ENCODE measurements at regions not wholly inside any gene's neighbourhood (a gene's known extent, or its start where the extent isn't known, plus 50 kb on each side); places are given as distances from the start of the nearest gene placed in this dataset.
"Not testable (repeated sequence)": the region's sequence is repeated elsewhere in the genome, so short reads cannot be mapped to it uniquely, and the experiment has no call there.

DNA sequence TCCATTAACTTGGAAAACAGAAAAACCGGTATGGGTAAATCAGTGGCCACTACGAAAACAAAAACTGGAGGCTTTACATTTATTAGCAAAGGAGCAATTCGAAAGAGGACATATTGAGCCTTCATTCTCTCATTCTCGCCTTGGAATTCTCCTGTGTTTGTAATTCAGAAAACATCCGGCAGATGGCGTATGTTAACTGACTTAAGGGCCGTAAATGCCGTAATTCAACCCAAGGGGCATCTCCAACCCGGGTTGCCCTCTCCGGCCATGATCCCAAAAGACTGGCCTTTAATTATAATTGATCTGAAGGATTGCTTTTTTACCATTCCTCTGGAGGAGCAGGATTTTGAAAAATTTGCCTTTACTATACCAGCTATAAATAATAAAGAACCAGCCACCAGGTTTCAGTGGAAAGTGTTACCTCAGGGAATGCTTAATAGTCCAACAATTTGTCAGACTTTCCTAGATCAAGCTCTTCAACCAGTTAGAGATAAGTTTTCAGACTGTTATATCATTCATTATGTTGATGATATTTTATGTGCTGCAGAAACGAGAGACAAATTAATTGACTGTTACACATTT is 160.9 kb downstream of the GPX5 start:
- H3K27me3 ChIP-seq (ENCODE audit: control insufficient read depth, insufficient read depth, low read length); H3K4me3 ChIP-seq (ENCODE audit: low read depth, low read length); H3K36me3 ChIP-seq (ENCODE audit: control insufficient read depth, insufficient read depth, low read length); FAIRE-seq: not testable (repeated sequence)
- peak; percentile 69 for DNase-seq (ENCODE audit: low read depth)
- TF ChIP-seq, protein P1, sequence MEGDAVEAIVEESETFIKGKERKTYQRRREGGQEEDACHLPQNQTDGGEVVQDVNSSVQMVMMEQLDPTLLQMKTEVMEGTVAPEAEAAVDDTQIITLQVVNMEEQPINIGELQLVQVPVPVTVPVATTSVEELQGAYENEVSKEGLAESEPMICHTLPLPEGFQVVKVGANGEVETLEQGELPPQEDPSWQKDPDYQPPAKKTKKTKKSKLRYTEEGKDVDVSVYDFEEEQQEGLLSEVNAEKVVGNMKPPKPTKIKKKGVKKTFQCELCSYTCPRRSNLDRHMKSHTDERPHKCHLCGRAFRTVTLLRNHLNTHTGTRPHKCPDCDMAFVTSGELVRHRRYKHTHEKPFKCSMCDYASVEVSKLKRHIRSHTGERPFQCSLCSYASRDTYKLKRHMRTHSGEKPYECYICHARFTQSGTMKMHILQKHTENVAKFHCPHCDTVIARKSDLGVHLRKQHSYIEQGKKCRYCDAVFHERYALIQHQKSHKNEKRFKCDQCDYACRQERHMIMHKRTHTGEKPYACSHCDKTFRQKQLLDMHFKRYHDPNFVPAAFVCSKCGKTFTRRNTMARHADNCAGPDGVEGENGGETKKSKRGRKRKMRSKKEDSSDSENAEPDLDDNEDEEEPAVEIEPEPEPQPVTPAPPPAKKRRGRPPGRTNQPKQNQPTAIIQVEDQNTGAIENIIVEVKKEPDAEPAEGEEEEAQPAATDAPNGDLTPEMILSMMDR (IDR thresholded peaks at IDR 0.05; ENCODE audit: insufficient read depth, low read length, severe bottlenecking) = peak; percentile 53

GRCh38 chr6:28687309-28687981 is 161.8 kb downstream of the GPX5 start:
- DNase-seq (ENCODE audit: low read depth) = peak; percentile 32
- H3K27me3 ChIP-seq (ENCODE audit: control insufficient read depth, insufficient read depth, low read length); FAIRE-seq; H3K36me3 ChIP-seq (ENCODE audit: control insufficient read depth, insufficient read depth, low read length); H3K4me3 ChIP-seq (ENCODE audit: low read depth, low read length): not testable (repeated sequence)

DNA sequence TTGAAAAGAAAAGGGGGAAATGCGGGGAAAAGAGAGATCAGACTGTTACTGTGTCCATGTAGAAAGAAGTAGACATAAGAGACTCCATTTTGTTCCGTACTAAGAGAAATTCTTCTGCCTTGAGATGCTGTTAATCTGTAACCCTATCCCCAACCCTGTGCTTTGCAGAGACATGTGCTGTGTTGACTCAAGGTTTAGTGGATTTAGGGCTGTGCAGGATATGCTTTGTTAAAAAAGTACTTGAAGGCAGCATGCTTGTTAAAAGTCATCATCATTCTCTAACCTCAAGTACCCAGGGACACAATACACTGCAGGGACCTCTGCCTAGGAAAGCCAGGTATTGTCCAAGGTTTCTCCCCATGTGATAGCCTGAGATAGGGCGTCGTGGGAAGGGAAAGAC is 166.3 kb downstream of the GPX5 start:
- not testable (repeated sequence) for H3K36me3 ChIP-seq (ENCODE audit: control insufficient read depth, insufficient read depth, low read length); H3K4me3 ChIP-seq (ENCODE audit: low read depth, low read length); FAIRE-seq; H3K27me3 ChIP-seq (ENCODE audit: control insufficient read depth, insufficient read depth, low read length)
- DNase-seq (ENCODE audit: low read depth) = peak; percentile 77

DNA sequence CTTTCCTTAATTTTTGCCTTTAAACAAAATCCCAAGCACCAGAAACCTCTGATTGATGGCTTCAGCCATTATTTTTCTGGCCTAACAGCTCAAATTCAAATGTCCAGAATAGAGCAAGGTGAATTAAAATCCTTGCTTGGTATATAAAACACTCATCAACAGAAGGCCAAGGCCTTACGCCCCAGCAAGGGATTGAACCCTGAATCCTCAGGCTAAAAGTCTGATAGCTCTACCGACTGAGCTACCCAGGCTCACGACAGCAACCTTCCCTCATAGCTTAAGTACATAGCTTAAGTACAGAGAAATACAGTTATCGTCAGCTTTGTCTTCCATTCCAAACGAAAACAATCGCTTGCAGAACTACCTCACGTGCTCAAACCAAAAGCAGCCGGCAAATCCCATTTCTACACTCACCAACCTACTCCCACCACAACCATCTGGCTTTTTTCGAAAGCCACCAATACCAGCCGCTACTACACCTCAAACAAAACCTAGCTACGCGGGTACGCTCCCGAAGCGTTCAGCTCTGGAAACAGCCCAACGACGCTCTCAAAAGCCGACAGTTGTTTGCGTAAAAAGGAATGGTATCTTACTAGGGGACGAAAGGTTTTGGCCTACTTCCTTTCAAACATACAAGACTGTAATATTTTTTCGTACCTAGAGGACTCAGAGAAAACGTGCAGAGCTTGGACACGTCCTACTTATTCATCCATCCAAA is 167.5 kb downstream of the GPX5 start:
- DNase-seq (ENCODE audit: low read depth) (no peak), FAIRE-seq (no peak)
- H3K36me3 ChIP-seq (ENCODE audit: control insufficient read depth, insufficient read depth, low read length) = no peaks in the 10 kb centered on the region
- TF ChIP-seq, protein P1 (IDR thresholded peaks at IDR 0.05; ENCODE audit: insufficient read depth, low read length, severe bottlenecking) = no peak
- peaks cover 6% of the 10 kb centered on the region for H3K27me3 ChIP-seq (ENCODE audit: control insufficient read depth, insufficient read depth, low read length)
- no peak overlapping the region for H3K4me3 ChIP-seq (ENCODE audit: low read depth, low read length)

- TF ChIP-seq, protein P1 (IDR thresholded peaks at IDR 0.05; ENCODE audit: insufficient read depth, low read length, severe bottlenecking) = no peak
- FAIRE-seq (no peak), DNase-seq (ENCODE audit: low read depth) (no peak)
- no peak overlapping the region for H3K4me3 ChIP-seq (ENCODE audit: low read depth, low read length)
- peaks cover 6% of the 10 kb centered on the region for H3K27me3 ChIP-seq (ENCODE audit: control insufficient read depth, insufficient read depth, low read length)
- H3K36me3 ChIP-seq (ENCODE audit: control insufficient read depth, insufficient read depth, low read length) = no peaks in the 10 kb centered on the region
These were observed 168.2 kb downstream of the GPX5 start for GRCh38 chr6:28693751-28694443.

GRCh38 chr6:28695715-28696114 is 170.0 kb downstream of the GPX5 start:
- no peaks in the 10 kb centered on the region for H3K36me3 ChIP-seq (ENCODE audit: control insufficient read depth, insufficient read depth, low read length)
- TF ChIP-seq, protein P1 (IDR thresholded peaks at IDR 0.05; ENCODE audit: insufficient read depth, low read length, severe bottlenecking) = no peak
- H3K4me3 ChIP-seq (ENCODE audit: low read depth, low read length) = no peak overlapping the region
- DNase-seq (ENCODE audit: low read depth) = peak; percentile 36
- peaks cover 6% of the 10 kb centered on the region for H3K27me3 ChIP-seq (ENCODE audit: control insufficient read depth, insufficient read depth, low read length)
- no peak for FAIRE-seq

All from bronchial epithelial cell (primary cell).